NCI-H69 (cell line): ENCODE measurements at regions not wholly inside any gene's neighbourhood (a gene's known extent, or its start where the extent isn't known, plus 50 kb on each side); places are given as distances from the start of the nearest gene placed in this dataset.
"Not testable (repeated sequence)": the region's sequence is repeated elsewhere in the genome, so short reads cannot be mapped to it uniquely, and the experiment has no call there.

ENCODE experiments used
- DNase-seq: peaks from one replicate; lab custom pipeline; 2025; lab: John Stamatoyannopoulos, UW

- no peak for DNase-seq
These were observed 96.2 kb upstream of the TSHZ3 start for GRCh38 chr19:31445406-31445805.

DNA sequence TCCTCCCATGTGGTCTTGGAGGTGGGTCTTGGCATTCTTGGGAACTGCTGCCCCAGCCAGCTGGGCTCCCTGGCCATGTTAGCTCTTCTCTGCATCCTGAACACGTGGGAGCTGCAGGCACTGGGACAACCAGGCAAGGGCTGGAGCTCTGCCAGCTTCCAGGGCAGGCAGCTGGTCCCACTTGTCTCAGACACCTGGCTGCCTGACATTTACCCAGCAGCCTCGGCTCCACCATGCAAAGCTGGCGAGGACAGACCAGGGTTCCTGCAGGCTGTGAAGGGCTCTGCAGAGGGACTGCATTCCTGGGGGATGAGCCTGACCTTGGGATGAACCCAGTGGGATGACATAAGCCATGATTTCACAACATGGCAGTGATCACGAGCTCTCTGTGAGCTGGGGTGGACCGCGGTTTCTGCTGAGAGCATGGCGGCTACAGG, 99.0 kb upstream of the TSHZ3 start:
- DNase-seq: no peak

GRCh38 chr19:31449379-31449778, 100.1 kb upstream of the TSHZ3 start:
- no peak for DNase-seq

GRCh38 chr19:31450696-31451095, 101.5 kb upstream of the TSHZ3 start:
- DNase-seq: no peak

GRCh38 chr19:31451686-31452330, 102.6 kb upstream of the TSHZ3 start:
- DNase-seq: no peak

GRCh38 chr19:31459430-31459829, 110.2 kb upstream of the TSHZ3 start:
- DNase-seq: no peak

DNA sequence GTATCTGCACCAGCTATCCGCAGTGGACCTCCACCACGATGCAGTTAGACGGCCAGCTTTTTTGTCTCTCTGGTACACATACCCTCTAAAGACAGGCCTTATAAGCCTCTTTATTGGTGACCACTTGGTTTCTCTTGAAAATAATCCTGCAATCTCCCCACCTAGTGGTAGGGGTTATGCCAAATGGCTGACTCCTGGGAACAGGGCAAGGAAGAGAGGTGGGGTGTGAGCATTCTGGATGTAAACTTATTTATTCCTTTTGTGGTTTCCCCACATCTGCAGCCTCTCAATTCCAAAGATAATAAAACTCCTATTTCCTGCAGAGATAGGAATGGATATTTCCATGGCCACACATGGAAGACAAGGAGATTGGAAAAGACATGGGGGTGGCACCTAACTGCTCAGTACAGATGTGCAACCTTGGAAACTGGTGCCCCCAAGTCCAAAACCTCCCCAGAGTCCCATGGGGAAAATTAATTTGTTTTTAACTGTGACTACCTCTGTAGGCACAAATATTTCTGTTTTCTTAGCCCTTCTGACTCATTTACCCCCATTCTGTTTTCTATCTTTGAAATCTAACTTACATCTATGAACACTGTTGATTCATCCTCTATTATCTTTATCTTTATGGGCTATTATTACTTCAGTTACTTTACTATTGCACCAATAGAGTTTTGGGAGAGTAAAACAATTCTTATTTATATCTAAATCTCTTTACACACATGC, 112.7 kb upstream of the TSHZ3 start:
- no peak for DNase-seq

- no peak for DNase-seq
These were observed 121.1 kb upstream of the TSHZ3 start for GRCh38 chr19:31470229-31470939.

DNA sequence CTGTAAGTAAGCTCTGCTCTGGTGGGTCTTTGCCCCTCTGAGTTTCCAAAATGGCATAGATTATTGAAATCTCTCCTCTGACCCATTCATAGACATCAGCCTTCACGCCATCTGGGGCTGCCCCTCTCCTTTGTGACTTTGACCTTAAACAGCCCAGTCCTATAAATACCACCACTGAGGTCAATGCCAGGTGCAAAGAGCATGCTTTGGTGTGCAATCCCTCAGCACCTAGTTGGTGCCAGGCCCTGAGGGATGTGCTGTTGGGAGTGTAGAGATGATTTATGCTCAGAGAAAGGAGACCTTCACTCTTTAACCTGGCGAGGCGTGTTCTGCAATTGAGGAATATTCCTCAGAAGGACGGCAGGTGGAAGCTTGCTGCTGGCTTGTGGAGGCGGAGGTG, 121.7 kb upstream of the TSHZ3 start:
- DNase-seq: no peak

DNA sequence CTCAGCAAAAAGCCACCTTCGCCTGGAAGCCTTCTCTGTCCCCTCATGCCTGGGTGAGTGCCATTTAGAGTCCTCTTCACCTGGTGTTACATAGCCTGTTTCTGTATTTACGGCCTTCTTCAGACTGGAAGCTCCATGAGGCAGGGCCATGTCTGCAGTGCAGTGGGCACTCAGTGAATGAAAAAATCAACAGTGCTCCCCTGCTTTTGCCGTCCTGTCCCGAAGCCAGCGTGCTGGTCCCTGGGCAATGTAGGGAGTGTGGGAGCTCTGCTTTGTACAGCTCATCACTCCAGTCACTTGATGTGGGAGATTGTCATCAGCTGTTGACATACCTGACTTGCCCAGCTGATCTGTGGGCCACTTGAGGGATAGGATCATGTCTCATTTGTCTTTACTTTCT, 129.0 kb upstream of the TSHZ3 start:
- no peak for DNase-seq

DNA sequence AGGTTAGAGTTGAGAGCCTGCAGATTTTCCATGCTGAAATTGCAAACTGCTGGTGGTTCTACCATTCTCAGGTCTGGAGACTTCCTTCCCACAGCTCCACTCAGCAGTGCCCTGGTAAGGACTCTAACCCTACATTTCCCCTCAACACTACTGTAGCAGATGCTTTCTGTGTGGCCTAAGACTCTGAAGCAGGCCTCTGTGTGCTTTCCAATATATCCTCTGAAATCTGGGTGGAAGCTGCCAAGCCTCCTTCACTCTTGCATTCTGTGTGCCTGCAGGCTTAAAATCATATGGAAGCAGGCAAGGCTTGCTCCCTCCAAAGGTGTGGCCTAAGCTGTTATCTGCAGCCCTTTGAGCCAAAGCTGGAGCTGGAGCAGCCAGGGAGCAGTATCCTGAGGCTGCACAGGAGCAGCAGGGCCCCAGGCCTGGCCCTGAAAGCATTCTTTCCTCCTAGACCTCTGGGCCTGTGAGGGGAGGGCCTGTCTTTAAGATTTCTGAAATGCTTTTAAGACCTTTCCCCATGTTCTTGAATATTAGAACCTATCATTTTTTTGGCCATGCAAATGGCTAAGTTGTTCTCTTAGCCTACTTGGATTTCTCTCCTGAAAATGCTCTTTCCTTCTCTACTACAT, 134.1 kb upstream of the TSHZ3 start:
- no peak for DNase-seq

- not testable (repeated sequence) for DNase-seq
These were observed 135.7 kb upstream of the TSHZ3 start for GRCh38 chr19:31484858-31485410.

DNA sequence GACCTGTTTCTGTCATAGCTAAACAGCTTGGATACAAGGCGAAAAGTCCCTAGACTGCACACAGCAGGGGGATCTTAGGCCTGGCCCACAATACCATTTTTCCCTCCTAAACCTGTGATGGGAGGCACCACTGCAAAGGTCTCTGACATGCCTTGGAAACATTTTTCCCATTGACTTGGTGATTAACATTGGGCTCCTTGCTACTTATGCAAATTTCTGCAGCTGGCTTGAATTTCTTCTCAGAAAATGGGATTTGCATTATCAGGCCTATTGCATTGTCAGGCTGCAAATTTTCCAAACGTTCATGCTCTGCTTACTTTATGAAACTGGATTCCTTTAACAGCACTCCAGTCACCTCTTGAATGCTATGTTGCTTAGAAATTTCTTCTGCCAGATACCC, 136.2 kb upstream of the TSHZ3 start:
- DNase-seq: no peak

DNA sequence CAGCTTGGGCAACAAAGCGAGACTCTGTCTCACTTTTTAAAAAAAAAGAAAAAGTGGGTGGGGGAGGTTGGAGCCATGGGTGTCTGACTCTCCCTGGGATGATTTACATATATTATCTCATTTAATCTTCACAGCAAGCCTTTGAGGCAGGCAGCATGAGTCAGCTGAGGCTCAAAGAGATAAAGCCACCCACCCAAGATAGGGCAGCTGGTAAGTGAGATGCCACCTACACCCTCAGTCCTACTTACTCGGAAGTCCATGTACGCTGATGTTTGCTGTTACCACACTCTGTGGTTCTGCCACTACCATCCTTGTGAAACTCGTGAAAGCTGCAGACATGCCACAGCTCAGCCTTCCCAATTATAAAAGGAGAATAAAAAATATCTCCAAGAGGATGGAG, 142.0 kb upstream of the TSHZ3 start:
- no peak for DNase-seq

GRCh38 chr19:31492050-31492449, 142.8 kb upstream of the TSHZ3 start:
- no peak for DNase-seq

DNA sequence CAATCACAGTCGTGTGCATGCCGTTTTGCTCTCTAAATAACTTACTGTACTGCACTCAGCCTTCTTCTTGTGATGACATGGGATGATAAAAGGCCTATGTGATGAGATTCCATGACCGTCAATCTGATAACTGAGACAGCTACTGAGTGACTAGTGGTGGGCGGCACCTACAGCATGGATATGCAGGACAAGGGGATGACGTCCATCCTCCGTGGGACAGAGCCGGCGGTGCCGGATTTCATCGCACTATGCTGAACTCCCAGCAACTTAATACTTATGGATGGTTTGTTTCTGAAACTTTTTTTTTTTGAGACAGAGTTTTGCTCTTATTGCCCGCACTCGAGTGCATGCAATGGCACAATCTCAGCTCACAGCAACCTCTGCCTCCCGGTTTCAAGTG, 146.8 kb upstream of the TSHZ3 start:
- no peak for DNase-seq

GRCh38 chr19:31497709-31498108, 148.5 kb upstream of the TSHZ3 start:
- no peak for DNase-seq

DNA sequence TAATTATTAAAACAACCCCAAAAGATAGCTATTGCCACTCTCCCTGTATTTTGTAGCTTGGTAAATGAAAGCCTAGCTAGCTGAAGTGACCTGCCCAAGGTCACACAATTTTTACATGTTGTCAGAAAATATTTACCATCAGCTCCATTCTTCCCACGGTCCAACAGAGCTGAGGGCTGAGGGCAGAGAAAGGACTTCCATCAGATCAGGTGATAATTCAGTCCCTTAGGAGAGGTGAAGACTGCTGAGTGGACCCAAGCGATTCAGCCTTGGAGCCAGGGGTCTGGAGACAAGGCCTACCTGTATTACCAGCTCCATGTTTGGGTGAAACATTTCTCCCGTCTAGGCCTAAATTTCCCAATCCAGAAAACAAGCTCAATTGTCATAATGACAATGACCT, 149.5 kb upstream of the TSHZ3 start:
- no peak for DNase-seq

DNA sequence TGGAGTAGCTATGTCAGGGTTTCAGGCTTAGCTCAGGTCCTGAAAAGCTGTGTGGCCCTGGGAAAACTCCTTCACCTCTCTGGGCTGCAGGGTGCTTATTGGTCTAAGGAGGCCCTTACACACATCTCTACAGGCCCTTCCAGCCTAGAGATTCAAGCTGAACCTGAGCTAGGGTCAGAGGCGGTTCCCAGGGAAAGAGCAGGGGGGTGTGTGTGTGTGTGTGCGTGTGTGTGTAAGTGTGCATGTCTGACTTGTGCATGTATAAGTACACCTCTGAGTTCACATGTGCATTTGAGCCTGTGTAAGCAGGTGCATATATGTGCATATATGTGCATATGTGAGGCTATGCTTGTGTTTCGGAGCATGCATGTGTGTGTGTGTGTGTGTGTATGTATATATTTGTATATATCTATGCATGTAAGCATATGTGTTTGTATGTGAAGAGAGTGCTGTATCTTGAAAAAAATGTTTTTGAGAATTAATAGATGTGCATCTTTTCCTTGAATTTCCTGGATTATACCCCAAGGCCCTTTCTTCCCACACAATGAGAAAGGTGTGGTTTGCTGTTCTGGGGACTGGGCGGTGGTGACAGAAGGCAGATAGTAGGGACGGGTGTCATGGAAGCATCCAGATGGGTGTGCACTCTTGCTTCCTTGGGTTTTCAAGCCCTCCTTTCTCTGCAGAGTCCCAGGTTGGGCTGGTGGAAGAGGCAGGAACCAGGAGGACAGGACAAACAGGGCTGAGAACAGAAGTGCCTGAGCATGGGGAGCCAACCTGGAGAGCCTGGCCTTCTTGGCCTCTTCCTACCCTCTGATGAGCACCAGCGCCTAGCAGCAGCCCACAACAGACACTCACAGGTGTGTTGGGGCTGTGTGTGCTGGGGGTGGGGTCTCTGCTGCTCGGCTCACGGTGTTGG, 150.3 kb upstream of the TSHZ3 start:
- no peak for DNase-seq

- no peak for DNase-seq
These were observed 151.1 kb upstream of the TSHZ3 start for GRCh38 chr19:31500197-31500830.

GRCh38 chr19:31500946-31501345, 151.7 kb upstream of the TSHZ3 start:
- no peak for DNase-seq
